HG02571 (cell line): ENCODE measurements at regions not wholly inside any gene's neighbourhood (a gene's known extent, or its start where the extent isn't known, plus 50 kb on each side); places are given as distances from the start of the nearest gene placed in this dataset.
"Not testable (repeated sequence)": the region's sequence is repeated elsewhere in the genome, so short reads cannot be mapped to it uniquely, and the experiment has no call there.

Source experiments
- ATAC-seq: cut with Tn5 transposase; IDR thresholded peaks from one replicate; pipeline ENCODE4 v1.9.1; 2021; ENCODE audit warnings: mild to moderate bottlenecking, moderate library complexity; ENCODE audit not compliant: unreplicated experiment

DNA sequence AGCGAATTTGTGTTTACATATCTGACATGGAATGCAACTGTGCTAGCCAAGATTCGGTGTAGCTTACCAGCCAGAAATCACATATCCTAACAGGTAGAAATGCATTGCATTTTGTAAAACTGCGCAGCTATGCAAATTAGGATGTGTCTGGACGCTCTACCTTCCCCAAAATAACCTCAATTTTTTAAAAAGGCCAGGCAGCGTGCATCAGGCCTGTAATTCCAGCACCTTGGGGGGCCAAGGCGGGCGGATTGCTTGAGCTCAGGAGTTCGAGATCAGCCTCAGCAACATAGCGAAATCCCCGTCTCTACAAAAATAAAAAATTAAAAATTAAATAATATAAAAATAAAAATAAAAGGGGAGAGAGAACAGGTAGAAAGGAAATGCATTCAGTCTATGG lies 305.0 kb downstream of the TYW1 start:
- ATAC-seq = no peak

DNA sequence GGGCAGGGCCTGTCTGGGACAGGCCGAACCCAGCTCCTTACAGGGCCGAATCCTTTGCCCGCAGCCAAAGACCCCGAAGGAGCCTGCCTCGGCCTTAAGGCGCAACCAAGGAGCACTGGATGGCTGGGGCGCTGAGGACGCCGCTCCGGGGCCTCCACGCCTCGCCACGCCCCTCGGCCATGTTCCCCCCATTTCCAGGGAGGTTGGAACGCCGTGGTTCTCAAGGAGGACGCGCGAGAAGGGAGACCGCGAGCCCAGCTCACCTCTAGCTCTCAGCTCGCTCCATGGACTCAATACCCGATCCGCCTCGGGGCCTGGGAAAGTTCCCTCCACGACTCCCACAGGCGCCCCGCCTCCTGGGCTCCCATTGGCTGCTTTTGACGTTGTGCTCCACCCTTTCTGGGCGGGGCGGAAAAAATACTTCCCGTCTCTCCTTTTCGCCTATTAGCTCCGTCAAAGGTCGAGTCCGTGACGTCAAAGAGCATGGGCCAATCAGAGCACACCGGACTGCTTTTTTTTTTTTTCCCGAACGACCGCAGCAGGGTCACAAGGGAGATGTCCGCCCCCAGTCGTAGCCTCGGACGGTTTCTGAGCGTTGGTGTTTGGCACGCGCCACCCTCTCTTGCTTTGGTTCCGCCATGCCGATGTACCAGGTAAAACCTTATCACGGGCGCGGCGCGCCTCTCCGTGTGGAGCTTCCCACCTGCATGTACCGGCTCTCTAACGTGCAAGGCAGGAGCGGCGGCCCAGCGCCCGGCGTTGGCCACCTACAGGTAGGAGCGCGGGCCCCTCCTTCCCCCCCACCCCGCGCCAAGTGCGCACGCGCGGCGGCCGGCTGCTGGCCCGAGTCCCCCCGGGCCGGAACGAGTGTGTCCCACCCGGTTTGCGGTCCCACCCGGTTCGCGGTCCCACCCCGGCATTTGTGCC lies 305.7 kb downstream of the TYW1 start:
- ATAC-seq = peak; percentile 82

DNA sequence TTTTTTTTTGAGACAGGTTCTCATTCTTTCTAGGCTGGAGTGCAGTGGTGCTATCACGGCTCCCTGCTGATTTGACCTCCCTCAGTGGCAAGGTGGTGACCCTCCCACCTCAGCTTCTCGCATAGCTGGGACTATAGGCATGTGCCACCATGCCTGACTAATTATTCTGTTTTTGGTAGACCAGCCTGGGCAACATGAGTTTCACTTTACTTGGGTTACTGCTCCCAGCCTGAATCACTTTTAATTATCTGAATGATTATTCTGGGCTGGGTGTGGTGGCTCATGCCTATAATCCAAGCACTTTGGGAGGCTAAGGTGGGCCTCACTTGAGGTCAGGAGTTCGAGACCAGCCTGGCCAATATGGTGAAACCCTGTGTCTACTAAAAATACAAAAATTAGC lies 308.2 kb downstream of the TYW1 start:
- ATAC-seq = not testable (repeated sequence)

DNA sequence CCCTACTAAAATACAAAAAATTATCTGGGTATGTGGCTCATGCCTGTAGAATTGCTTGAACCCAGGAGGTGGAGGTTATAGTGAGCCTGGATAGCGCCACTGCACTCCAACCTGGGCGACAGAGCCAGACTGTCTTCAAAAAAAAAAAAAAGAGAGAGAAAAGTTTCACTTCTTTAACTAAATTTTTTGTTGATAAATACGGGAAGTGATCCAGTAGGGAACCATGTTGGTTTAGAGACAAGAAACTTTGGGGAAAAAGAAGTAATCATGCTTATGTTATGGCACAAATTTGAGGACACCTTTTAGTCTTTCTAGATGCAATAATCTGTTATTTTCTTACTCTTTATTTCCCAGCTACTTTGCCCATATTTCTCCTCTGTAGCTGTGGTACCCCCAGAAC lies 309.7 kb downstream of the TYW1 start:
- ATAC-seq = no peak

DNA sequence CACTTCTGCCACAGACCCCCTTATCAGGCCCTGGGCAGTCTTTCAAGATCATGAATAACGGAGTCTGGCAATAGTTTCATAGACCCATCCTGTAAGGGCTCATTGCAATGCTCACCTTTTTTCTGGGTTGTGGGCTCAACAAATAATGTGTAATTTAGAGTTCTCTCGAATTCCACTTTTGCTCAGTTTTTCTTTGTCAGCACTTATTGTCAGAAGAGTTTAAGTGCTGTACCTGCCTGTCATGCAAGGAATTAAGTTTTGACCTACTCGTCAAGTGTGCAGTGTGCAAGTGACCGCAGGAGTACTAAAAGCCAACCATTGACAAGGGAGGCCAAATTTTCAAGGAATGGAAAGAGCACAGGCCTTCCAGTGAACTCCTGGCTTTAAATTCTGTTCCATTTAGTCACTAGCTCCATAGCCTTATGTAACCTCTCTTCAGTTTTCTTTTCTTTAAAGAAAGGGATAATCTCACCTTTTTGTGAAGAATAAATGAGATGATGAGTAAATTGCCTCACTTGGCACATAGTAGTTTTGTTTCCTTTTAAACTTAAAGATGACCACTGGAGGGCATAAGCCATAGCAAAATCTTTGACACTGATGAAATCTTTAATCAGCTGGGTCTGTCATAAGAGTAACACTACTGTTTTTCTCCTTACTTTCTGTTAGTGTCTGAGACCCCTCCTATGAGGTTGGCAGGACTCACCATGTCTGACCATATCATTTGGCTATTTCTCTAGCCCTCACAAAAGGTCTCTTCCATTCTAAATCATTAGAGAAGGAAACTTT lies 313.3 kb downstream of the TYW1 start:
- ATAC-seq = no peak

DNA sequence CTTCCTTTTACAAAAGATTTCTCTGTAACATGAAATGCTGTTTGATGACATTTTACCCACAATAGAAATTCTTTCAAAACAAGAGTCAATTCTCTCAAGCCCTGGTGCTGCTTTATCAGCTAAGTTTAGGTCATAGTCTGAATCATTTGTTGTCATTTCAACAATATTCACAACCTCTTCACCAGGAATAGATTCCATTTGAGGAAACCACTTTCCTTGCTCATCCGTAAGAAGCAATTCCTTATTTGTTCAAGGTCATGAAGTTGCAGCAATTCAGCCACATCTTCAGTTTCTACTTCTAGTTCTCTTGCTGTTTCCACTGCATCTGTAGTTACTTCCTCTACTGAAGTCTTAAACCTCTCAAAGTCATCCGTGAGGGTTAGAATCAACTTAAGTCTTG lies 315.3 kb downstream of the TYW1 start:
- no peak for ATAC-seq

DNA sequence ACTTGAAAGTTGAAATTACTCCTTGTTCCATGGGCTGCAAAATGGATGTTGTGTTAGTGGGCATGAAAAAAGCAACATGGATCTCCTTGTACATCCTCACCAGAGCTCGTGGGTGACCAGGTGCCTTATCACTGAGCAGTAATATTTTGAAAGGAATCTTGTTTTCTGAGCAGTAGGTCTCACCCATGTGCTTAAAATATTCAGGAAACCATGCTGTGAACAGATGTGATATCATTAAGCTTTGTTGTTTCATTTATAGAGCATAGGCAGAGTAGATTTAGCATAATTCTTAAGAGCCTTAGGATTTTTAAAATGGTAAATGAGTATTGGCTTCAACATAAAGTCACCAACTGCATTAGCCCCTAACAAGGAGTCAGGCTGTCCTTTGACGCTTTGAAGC lies 316.6 kb downstream of the TYW1 start:
- no peak for ATAC-seq

DNA sequence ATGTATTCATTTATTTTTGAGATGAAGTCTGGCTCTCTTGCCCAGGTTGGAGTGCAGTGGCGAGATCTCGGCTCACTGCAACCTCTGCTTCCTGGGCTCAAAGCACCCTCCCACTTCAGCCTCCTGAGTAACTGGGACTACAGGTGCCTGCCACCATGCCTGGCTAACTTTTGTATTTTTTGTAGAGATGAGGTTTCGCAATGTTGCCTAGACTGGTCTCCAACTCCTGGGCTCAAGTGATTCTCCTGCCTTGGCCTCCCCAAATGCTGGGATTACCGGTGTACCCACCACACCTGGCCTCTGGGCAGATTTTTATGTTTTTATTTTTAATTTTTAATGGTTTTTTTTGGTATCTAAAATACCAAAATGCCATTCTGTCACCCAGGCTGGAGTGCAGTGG lies 320.3 kb downstream of the TYW1 start:
- ATAC-seq = not testable (repeated sequence)

DNA sequence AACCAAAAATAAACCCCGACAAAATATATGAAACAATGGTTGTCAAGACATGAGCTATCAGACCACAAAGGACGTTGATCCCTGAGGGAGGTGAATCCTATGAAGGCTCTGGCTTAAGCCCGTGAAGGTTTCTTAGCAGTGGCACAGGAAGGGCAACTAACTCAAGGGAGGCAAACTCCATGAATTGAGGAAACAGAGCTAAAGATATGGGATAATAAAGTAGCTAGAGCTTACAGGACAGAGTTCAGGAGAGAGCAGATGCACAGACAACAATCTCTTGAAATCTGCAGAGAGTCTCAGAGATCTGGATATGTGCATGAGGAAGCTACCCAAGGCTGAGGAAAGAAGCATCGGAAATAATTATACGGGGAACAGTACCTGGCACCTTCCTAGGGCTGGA lies 331.6 kb downstream of the TYW1 start:
- ATAC-seq = not testable (repeated sequence)

DNA sequence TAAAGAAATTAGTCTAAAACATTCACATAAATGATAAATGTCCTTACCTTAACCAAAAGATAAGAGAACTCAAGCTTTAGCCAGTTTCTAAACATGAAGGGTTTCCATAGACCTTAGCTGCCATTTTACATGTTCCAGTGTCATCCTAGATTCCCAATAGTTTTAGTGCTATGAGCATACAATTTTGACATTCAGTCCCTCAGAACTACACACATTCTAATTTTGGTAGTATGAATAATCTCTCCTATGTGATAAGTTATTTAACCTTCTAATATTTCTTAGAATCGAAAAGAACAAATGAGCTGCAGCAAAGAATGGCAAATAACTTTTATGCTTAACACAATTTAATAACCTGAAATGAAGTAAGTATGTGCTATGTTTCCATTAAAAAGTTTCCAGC lies 338.5 kb downstream of the TYW1 start:
- ATAC-seq = not testable (repeated sequence)

DNA sequence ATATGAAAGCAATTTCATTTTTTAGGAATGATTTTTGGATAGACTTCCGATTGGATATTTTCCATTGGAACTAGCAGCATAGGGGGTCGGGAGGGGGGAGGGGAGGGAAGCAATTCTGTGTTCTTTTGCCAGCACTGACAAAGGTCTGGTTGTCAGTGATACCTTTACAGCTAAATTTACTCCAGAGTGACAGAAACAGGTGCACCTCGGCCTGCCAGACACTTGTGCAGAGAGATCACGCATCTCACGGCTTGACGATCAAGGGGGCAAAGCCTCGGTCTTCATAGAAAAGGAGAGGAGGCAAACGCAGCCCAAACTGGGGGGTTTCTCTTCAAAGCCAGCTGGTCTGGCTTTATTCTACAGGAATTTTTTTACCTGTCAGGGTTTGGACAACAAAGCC lies 339.0 kb downstream of the TYW1 start:
- not testable (repeated sequence) for ATAC-seq

DNA sequence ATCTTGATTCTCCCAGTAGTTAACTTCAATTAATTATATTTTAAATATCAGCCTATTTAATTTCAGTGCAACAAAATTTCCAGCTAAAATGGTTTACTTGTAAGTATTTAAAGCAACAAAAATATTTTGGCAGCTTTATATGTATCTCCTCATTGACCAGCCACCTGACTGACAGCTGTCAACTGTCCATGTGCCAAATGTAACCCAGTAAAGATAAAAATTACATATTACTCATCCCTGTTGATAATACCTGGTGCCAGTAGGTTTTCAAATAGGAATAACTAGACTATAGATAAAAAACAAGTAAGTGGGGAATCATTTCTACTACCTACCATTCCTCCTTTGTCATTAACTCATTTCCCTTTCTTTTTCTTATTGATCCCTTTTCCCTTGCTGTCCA lies 341.9 kb downstream of the TYW1 start:
- ATAC-seq = not testable (repeated sequence)

DNA sequence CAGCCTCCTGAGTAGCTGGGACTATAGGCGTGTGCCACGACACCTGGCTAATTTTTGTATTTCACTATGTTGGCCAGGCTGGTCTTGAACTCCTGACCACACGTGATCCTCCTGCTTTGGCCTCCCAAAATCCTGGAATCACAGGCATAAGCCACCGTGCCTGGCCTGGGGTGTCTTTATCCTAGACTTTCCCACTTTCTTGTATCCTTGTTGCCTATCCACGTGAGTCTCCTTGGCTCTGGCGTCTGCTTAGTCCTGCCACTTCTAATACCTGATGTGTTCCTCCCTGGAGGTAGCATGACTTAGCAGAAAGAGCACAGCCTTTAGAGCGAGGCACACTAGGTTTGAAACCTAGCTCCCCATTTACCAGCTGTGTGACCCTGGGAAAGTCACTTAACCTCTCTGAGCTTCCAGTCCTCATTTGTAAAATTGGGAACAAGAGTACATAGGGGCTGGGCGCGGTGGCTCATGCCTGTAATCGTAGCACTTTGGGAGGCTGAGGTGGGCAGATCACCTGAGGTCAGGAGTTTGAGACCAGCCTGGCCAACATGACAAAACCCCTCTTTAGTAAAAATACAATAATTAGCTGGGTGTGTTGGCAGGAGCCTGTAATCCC lies 344.6 kb downstream of the TYW1 start:
- no peak for ATAC-seq

DNA sequence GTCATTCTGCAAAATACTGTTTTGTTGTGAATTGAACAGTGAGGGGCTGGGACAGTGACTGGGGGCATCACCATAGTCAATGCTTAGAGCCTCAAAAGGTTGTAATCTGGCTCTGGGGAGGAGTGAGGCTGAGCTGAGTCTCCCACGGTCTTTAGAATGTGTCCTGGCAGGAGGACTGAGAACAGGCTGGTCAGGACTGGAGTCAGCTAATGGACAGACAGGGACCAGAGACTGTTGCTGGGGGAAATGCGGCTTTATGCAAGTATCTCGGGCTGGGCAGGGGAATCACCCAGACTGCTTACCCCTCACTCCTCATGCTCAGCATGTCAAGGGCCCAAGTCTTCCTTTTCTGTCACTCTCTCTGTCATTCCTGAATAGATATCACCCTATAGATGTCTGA lies 346.5 kb downstream of the TYW1 start:
- ATAC-seq = no peak

DNA sequence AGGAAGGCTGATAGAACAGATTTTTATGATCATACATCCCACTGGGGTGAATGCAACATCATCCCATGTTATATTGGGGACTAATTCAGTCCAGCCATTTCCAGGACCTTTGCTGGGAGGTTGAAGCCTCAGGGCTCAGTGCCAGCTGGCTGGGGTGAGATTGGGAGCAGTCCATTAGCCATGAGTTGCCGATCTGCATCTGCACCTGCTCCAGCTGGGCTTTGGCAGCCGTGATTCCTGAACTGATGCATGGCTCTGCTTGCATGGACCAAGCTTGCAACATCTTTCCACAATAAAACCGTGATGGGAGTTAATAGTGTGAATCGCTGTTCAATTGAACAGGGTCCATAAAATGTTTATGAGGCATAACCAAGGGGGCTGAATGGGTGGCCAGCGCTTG lies 346.9 kb downstream of the TYW1 start:
- no peak for ATAC-seq

DNA sequence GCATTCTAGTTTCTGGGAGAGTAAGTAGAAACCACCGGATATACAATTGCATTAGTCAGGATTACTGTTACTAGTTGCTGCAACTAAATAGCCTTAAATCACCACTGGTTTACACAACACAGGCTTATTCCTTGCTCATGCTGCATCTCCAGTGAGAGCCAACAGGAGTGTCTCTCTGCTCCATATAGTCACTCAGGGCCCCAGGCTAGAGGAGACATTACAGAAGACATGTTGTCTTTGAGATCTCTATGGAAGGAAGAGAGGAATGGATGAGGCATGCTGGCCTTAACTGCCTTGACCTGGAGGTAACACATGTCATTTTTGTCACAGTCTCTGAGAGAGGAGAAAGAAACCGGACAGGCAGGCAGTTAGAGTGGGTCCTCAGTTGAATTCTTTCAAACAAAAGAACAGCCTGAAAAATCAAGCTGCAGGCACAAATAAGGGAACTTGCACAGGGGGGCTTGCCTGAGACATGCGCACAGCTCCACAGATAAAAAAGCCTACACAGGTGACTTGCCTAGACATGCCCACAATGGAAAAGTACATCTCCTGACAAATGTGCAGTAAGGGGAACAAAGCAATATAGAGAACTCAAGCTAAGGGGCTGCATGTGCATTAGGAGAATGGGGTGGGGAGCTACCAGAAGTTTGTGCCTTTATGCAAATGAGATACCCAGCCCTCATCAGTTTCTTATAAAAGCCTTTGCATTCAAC lies 348.0 kb downstream of the TYW1 start:
- ATAC-seq = no peak

DNA sequence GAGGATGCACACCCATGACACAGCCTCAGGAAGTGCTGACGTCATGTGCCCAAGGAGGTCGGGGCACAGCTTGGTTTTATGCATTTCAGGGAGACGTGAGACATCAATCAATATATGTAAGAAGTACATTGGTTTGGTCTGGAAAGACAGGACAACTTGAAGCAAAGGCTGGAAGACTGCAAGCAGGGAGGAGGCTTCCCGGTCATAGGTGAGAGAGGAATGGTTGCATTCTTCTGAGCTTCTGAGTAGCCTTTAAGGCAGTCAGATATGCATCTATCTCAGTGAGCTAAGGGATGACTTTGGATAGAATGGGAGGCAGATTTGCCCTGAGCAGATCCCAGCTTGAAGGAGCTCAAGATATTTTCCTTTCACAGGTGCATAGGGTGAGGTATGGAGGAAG lies 349.5 kb downstream of the TYW1 start:
- ATAC-seq = no peak

DNA sequence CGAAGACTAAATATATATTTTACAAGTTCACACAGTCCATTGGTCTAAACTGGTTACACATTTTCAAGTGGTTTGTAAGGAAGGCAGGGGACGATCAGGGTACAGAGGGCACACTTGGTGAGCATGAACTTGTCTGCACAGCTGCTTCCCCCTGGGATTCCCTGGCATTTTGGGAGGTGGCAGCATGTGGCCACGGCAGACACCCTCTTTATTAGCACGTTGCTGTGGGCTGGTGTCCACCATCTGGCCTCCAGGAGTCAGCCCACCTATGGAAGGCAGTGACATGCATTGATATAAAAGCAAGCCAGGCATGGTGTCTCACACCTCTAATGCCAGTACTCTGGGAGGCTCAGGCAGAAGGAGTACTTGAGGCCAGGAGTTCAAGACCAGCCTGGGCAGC lies 350.2 kb downstream of the TYW1 start:
- ATAC-seq = no peak

DNA sequence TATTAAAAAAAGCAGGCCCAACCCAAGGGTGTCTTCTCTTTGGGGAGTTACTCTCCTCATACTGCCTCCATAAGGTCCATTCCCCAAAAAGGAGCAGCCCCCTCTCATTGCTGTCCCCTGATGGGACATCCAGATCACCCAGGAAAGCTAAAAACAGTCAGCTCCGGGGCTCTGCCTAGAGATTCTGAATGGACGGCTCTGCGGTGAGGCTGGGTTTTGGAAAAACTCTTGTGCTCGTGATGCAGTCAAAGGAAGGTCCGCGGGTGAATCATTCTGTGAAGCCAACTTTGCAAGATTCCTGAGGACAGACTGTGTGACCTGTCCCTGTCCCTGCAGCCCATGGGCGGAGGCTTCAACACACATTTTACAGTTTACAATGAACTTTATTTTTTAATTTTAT lies 351.5 kb downstream of the TYW1 start:
- no peak for ATAC-seq

DNA sequence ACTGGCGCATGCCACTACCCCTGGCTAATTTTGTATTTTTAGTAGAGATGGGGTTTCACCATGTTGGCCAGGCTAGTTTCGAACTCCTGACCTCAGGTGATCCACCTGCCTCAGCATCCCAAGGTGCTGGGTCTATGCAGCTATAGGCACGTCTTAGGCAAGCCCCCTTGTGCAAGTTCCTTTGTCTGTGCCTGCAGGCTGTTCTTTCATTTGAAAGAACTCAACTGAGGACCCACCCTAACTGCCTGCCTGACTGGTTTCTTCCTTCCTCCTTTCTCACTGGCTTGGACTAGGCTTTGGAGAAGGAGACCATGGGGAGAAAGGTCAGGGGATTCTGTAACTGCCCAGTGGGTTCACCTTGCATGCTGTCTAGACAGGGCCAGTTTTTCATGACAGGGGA lies 361.0 kb downstream of the TYW1 start:
- ATAC-seq = not testable (repeated sequence)

DNA sequence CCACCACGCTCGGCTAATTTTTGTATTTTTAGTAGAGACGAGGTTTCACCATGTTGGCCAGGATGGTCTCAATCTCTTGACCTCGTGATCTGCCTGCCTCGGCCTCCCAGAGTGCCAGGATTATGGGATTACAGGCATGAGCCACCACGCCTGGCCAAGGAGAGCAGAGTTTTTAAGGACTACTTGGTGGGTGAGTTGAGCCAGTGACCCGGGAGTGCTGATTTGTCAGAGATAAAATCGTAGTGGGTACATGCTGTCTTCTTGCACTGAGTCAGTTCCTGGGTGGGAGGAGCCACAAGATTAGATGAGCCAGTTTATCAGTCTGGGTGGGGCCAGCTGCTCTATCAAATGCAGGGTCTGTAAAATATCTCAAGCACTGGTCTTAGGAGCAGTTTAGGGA lies 361.7 kb downstream of the TYW1 start:
- ATAC-seq = not testable (repeated sequence)
